ENCODE measurements at regions not wholly inside any gene's neighbourhood (a gene's known extent, or its start where the extent isn't known, plus 50 kb on each side); places are given as distances from the start of the nearest gene placed in this dataset.
A peak's percentile ranks its signal among the peaks of the same experiment; 100 is the strongest.

GRCh38 chr12:59403259-59403932, 192.4 kb upstream of the SLC16A7 start:
- no CpG with 5 or more reads among the region's 3 CpGs for WGBS, 2 experiments (ENCODE audit: extremely low coverage in 2 of 2, insufficient read length in 1 of 2)
- peak overlapping the region; percentile 88 for H2AFZ ChIP-seq (replicated peaks; ENCODE audit: low read length, poor library complexity)
- H2AK9ac ChIP-seq (replicated peaks; ENCODE audit: low read depth, low read length, poor library complexity), result no peak overlapping the region
- no peaks in the 10 kb centered on the region for H3K79me1 ChIP-seq (ENCODE audit: low read depth in 1 of 2, low read length in 2 of 2)
- no peaks in the 10 kb centered on the region for H4K20me1 ChIP-seq (ENCODE audit: insufficient read depth, low read length)
- H3K23ac ChIP-seq (ENCODE audit: low read depth, low read length), result no peak overlapping the region
- peak overlapping the region; percentile 73 for H4K91ac ChIP-seq (ENCODE audit: insufficient read depth, low read depth, low read length)
- no TSS peak for BruUV-seq (replicated peaks)
- no peak overlapping the region for H3K9ac ChIP-seq (ENCODE audit: low read depth, low read length)
- TF ChIP-seq RAD21 (IDR thresholded peaks at IDR 0.05; ENCODE audit: low read length) (peak; percentile 85), MAFK (IDR thresholded peaks at IDR 0.05; ENCODE audit: low read depth, low read length) (no peak), SMC3 (IDR thresholded peaks at IDR 0.05; ENCODE audit: low read depth, low read length) (peak; percentile 71), MXI1 (IDR thresholded peaks at IDR 0.05; ENCODE audit: borderline replicate concordance, low read depth, low read length) (no peak), RCOR1 (IDR thresholded peaks at IDR 0.05; ENCODE audit: insufficient replicate concordance, low read length) (no peak), CTCF (conservative IDR thresholded peaks at IDR 0.05; ENCODE audit: low read depth, low read length) (peak; percentile 82), CEBPB (IDR thresholded peaks at IDR 0.05; ENCODE audit: low read depth, low read length) (peak; percentile 56)
- H3K36me3 ChIP-seq (ENCODE audit: control insufficient read depth, insufficient read depth, low read length), result no peaks in the 10 kb centered on the region
- peak; percentile 98 for ATAC-seq (ENCODE audit: low read depth)
- dilution Hi-C loops (cut with HindIII; ENCODE audit: low sequenced_read_pairs, unreplicated experiment), result no loop called here
- no peak overlapping the region for H2AK5ac ChIP-seq (ENCODE audit: low read depth, low read length)
- H3K4ac ChIP-seq (ENCODE audit: low read depth, low read length), result peak overlapping the region; percentile 68
- peak overlapping the region; percentile 26; the same call in 1 of the 2 replicates for H3K56ac ChIP-seq (ENCODE audit: extremely low read depth, insufficient read depth, low read length)
- peak overlapping the region; percentile 83 for H3K14ac ChIP-seq (replicated peaks; ENCODE audit: low read depth, low read length)
- ChIA-PET CTCF (interaction anchor here (0.8 to 1.2 kb wide), 7 partner anchors 10 to 406 kb away, joined by 3 to 6 read pairs (median 3); no protein-coding TSS in a partner anchor), POLR2A (ENCODE audit: unreplicated experiment) (no interaction called here)
- in situ Hi-C loops (cut with MboI; ENCODE audit: low sequenced_read_pairs), result loop anchor here (25.0 kb wide), 2 partner anchors 409 to 1084 kb away; no protein-coding TSS in a partner anchor
- H3K9me3 ChIP-seq (ENCODE audit: control insufficient read depth, insufficient read depth, low read length), result no peaks in the 10 kb centered on the region
- peak overlapping the region; percentile 19; the same call in 1 of the 2 replicates for H3K4me3 ChIP-seq (ENCODE audit: insufficient read depth, low read depth, low read length)
- H3K9me1 ChIP-seq (ENCODE audit: insufficient read depth, low read length), result no peaks in the 10 kb centered on the region; the same call in 1 of the 2 replicates
- peak overlapping the region; percentile 67 for H3K18ac ChIP-seq (ENCODE audit: low read depth, low read length)
- H3K4me1 ChIP-seq (ENCODE audit: control insufficient read depth, insufficient read depth, low read length), result no peaks in the 10 kb centered on the region
- peak overlapping the region; percentile 65 for H4K5ac ChIP-seq (ENCODE audit: low read depth, low read length)
- H2BK15ac ChIP-seq (ENCODE audit: low read depth, low read length), result peak overlapping the region; percentile 33; the same call in 2 of the 3 replicates
- H4K8ac ChIP-seq (ENCODE audit: low read depth in 2 of 2, low read length in 2 of 2), result peak overlapping the region in 1 of 2 experiments; percentile 74; a peak in 2 of 4 replicates
- no peak overlapping the region for H2BK5ac ChIP-seq (ENCODE audit: low read depth, low read length, poor library complexity, severe bottlenecking)
- peak overlapping the region; percentile 87 for H2BK20ac ChIP-seq (ENCODE audit: low read depth, low read length)
- H2BK120ac ChIP-seq (ENCODE audit: low read depth, low read length), result peak overlapping the region; percentile 71
- peak overlapping the region; percentile 35; the same call in 1 of the 2 replicates for H3K27ac ChIP-seq (ENCODE audit: insufficient read depth, low read length)
- no peaks in the 10 kb centered on the region for H3K27me3 ChIP-seq (ENCODE audit: control insufficient read depth, insufficient read depth, low read length)
- DNase-seq, result peak; percentile 75
- H3K4me2 ChIP-seq (ENCODE audit: low read depth, low read length), result peak overlapping the region; percentile 92
- intact Hi-C loops (cut with micrococcal nuclease), result no loop called here

Data from IMR-90 (cell line).